COR-L47 (cell line): ENCODE measurements at regions not wholly inside any gene's neighbourhood (a gene's known extent, or its start where the extent isn't known, plus 50 kb on each side); places are given as distances from the start of the nearest gene placed in this dataset.
"Not testable (repeated sequence)": the region's sequence is repeated elsewhere in the genome, so short reads cannot be mapped to it uniquely, and the experiment has no call there.

Source experiments
- DNase-seq: peaks from one replicate; lab custom pipeline; 2025; lab: John Stamatoyannopoulos, UW

- no peak for DNase-seq
These were observed 999.3 kb upstream of the TMPRSS15 start for GRCh38 chr21:19402870-19403269.

DNA sequence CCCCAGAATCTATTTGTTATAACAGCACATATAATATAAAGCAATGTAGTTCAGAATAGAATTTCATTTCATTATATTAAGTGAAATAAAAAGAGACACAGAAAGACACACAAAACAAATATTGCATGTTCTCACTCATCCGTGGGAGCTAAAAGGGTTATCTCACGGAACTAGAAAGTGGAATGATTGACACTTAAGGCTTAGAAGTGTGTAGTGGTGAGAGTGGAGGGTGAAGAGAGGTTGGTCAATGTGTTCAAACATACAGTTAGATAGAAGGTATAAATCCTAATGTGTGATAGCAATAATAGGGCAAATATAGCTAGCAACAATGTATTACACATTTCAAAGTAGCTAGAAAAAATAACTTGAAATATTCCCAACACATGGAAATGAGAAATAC lies 1001.7 kb upstream of the TMPRSS15 start:
- no peak for DNase-seq

- DNase-seq = no peak
These were observed 1017.0 kb upstream of the TMPRSS15 start for GRCh38 chr21:19420565-19420964.

GRCh38 chr21:19433623-19434022 lies 1030.0 kb upstream of the TMPRSS15 start:
- no peak for DNase-seq

DNA sequence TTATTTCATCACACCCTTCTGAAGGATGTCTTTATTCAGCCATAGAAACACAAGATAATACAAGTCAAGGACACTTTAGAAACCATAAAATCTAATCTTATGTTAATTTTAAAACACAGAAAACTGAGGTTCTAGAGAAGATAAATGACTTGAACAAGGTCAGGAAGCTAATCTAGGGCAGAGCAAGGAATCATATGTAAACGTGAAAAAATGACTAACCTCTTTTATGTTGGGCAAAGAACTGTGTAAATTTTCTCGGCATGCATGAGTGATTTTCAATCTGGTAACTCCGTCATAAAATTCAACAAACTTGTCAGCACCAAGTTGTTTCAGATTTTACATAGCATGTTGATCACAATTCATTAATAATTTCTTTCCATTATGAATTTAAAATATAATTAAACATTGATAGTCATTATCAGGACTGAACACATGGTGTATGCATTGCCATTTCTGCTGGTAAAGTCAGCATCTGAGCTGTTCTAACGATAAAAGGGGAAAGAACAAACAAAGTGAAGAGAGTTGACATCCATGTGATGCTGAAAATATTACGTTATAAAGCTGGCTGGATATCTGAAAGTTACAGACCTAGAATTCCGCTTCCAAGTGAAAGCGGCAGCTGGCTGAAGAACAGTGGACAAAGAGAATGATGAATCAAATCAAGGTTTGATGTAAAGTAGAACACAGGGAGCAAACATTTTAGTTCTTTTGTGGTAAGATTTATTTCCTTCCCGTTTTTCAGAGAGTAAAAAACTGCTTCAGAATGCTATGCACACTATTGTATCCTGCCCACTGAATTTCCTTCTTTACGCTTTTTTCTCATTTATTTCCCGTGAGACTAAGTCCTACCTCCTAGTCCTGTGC lies 1037.4 kb upstream of the TMPRSS15 start:
- DNase-seq = no peak

- DNase-seq = no peak
These were observed 1054.7 kb upstream of the TMPRSS15 start for GRCh38 chr21:19458295-19458694.

- DNase-seq = no peak
These were observed 1058.1 kb upstream of the TMPRSS15 start for GRCh38 chr21:19461481-19462205.

DNA sequence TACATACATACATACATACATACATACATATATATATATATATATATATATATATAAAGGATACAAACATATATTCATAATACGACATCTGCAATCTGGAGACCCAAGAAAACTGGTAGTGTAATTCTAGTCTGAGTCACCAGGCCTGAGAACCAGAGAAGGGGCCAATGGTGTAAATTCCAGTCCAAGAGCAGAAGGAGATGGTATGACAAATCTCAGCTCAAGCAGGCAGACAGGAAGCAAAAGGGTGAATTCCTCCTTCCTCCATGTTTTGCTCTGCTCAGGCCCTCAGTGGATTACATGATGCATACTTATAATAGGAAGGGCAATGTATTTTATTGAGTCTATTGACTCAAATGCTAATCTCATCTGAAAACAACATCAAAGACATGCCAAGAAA lies 1060.4 kb upstream of the TMPRSS15 start:
- no peak for DNase-seq

DNA sequence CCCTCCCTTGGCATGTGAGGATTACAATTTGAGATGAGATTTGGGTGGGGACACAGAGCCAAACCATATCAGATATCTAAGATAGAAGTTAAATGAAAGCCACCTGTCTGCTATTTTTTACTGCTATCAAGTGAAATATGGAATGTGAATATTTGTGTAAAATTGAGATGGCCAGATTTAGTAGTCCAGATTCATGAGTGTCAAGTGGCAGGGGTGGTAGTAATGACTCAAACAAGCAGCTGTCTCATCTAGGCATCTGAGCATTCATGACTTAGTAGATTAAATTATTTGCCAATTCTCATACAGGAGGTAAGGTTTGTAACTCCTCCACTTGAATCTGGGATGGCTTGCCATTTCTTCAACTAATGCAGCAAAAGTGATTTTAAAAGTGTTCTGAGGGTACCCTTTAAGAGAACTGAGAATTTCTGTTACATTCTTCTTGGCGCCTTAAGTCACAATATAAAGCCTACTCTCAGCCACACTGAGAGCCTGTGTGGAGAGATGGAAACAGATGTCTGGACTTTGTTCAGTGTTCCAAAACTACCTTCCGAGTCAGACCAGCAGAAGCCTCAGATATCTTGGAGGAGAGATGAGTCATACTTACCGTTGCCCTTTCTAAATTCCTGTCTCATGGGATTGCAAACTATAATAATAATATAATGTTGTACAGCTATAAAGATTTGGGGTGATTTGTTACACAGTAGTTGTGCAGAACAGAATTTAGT lies 1065.6 kb upstream of the TMPRSS15 start:
- DNase-seq = no peak

GRCh38 chr21:19475525-19475924 lies 1071.9 kb upstream of the TMPRSS15 start:
- DNase-seq = no peak

DNA sequence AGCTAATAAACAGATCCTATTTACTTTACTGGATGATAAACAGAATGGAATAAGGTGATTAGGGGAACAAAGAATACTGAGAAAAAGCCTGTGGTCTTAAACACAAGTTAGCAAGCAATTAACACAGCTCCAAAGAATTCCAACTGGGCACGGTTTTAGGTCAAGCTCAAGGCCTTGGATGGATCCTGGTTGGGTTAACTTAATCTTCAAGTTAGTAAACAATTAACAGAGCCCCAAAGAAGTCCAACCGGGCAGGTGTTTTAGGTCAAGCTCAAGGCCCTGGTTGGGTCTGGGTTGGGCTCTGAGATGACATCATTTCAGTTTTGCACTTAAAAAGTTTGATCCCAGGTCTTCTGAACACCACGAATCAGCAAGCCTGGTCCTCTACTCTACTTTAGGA lies 1086.3 kb upstream of the TMPRSS15 start:
- no peak for DNase-seq

GRCh38 chr21:19490481-19490880 lies 1086.9 kb upstream of the TMPRSS15 start:
- DNase-seq = no peak

DNA sequence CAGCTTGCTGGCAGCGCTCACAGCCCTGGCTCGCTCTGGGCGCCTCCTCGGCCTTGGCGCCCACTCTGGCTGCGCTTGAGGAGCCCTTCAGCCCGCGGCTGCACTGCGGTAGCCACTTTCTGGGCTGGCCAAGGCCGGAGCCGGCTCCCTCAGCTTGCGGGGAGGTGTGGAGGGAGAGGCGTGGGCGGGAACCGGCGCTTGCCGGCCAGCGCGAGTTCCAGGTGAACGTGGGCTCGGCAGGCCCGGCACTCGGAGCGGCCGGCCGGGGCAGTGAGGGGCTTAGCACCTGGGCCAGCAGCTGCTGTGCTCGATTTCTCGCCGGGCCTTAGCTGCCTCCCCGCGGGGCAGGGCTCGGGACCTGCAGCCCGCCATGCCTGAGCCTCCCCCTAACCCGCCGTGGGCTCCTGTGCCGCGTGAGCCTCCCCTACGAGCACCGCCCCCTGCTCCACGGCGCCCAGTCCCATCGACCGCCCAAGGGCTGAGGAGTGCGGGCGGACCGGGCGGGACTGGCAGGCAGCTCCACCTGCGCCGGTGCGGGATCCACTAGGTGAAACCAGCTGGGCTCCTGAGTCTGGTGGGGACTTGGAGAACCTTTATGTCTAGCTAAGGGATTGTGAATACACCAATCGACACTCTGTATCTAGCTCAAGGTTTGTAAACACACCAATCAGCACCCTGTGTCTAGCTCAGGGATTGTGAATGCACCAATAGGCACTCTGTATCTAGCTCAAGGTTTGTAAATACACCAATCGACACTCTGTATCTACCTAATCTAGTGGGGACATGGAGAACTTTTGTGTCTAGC lies 1090.1 kb upstream of the TMPRSS15 start:
- DNase-seq = not testable (repeated sequence)

GRCh38 chr21:19501115-19501514 lies 1097.5 kb upstream of the TMPRSS15 start:
- DNase-seq = no peak

DNA sequence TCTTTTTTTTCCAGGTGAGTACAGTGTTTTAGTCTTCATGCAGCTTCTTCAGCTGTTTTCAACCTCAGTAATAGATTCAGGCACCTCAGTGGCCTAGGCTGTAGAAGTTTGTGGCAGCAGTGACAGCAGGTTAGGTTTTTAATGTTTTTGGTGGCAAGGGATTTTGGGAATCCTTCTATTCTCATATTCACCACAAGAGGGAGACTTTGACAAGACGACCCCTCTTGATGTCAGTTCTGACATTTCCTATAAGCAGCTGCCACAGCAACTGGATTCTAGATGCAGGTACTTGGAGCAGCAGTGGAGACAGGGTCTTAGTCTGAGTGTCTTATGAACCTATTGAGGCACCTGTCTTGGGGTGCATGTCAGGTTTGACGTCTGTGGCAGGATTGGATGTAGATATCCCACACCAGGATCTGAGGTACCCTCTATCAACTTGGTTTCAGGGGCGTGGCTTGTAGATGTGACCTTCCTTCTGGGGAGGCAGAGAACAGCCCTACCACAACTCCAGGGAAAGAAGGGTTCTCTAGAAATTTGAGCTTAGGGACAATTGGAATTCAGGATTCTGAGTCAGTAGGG lies 1104.2 kb upstream of the TMPRSS15 start:
- no peak for DNase-seq

DNA sequence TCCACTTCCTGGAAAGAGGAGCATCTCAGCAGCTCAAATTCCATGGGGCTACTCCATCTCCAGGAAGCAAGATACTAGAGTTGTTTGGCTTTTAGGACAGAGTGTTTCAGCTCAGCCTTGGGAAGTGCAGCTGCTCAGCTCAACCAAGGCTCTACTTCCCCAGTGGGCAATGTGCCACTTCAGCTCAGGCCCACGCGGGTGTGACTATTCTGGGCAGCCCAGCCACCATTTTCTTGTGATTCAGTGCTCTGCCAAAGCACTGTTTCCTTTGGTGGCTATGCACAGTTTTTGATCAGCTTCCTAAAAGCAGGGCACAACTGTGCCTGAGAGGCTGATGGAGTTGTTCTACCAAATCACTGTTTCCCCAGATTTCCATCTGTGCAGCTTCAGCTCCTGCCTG lies 1104.9 kb upstream of the TMPRSS15 start:
- no peak for DNase-seq

- DNase-seq = no peak
These were observed 1105.3 kb upstream of the TMPRSS15 start for GRCh38 chr21:19508844-19509243.

- no peak for DNase-seq
These were observed 1106.5 kb upstream of the TMPRSS15 start for GRCh38 chr21:19510057-19510456.

DNA sequence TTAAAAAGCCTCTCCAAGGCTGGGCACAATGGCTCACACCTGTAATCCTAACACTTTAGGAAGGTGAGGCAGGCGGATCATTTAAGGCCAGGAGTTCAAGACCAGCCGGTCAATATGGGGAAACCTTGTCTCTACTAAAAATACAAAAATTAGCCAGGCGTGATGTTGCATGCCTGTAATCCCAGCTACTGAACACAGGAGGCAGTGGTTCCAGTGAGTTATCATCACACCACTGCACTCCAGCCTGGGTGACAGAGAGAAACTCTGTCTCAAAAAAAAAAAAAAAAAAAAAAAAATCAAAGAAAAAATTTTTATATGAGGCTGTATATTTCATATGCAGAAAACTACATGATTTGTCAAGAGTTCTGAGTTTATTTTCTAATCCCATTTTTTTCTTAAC lies 1107.1 kb upstream of the TMPRSS15 start:
- DNase-seq = no peak

GRCh38 chr21:19522381-19522780 lies 1118.8 kb upstream of the TMPRSS15 start:
- DNase-seq = no peak

- DNase-seq = no peak
These were observed 1119.5 kb upstream of the TMPRSS15 start for GRCh38 chr21:19523061-19523460.

DNA sequence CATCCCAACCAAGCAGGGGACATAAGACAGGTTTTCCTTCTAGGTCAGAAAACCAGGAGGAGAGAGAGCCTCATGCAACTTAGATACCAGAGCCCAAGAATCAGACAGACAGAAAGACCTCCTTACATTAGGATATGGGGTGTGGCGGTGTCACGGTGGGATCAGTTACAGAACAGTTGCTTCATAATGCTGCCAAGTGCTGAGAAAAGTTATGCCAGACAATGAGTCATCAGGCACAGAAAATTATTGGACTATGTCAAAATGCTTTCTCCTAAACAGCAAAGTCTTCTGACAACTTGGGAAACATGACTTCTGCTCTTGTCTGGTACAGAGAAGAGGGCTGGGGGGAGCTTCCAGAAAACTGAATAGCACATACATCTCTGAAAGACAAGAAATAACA lies 1120.2 kb upstream of the TMPRSS15 start:
- DNase-seq = no peak
